HEK293 (cell line): ENCODE measurements at regions not wholly inside any gene's neighbourhood (a gene's known extent, or its start where the extent isn't known, plus 50 kb on each side); places are given as distances from the start of the nearest gene placed in this dataset.

Experiments used
- CTCF ChIA-PET: fragments of 350-600 bp; formaldehyde crosslinking; extraction: SDS; loops from one replicate; lab custom pipeline; 2021; ENCODE audit warnings: antibody characterized with exemption; lab: Yijun Ruan, JAX
- POLR2A ChIA-PET: fragments of 300-600 bp; formaldehyde crosslinking; extraction: SDS; loops from one replicate; lab custom pipeline; 2020; ENCODE audit warnings: antibody characterized with exemption, inconsistent platforms; lab: Yijun Ruan, JAX
- H3K27ac ChIP-seq: fragments of 200-500 bp; sonication (Bioruptor generic); 2 replicates; pipeline ENCODE4 v1.5.1; 2014; ENCODE audit warnings: low read depth, low read length, control low read depth, inconsistent platforms; ENCODE audit errors: extremely low read depth
- H3K36me3 ChIP-seq, 2 experiments: fragments of 200-500 bp in 1 of 2; sonication (Bioruptor generic) in 1 of 2; 1 replicate in 1 of 2; 2 replicates in 1 of 2; pipeline ENCODE4 v1.5.1; 2014 to 2017; ENCODE audit warnings: inconsistent platforms in 2 of 2, low read length in 2 of 2; ENCODE audit not compliant: control insufficient read depth in 2 of 2, insufficient read depth in 1 of 2
- H3K4me1 ChIP-seq: fragments of 200-500 bp; sonication (Bioruptor generic); 2 replicates; pipeline ENCODE4 v1.5.1; 2014; ENCODE audit warnings: mild to moderate bottlenecking, low read length, inconsistent platforms; ENCODE audit not compliant: control insufficient read depth, insufficient read depth
- H3K4me3 ChIP-seq: 2 replicates; pipeline ENCODE4 v1.5.1; 2011; ENCODE audit warnings: low read depth, mild to moderate bottlenecking, control low read depth, low read length, moderate library complexity
- H3K9me3 ChIP-seq: fragments of 200-500 bp; sonication (Bioruptor generic); 2 replicates; pipeline ENCODE4 v1.5.1; 2014; ENCODE audit warnings: low read depth, low read length, inconsistent platforms; ENCODE audit not compliant: control insufficient read depth, insufficient read depth
- CTCF ChIP-seq: fragments of 450-650 bp; formaldehyde crosslinking; IDR thresholded peaks from 2 replicates; pipeline ENCODE4 v1.5.1; 2016; ENCODE audit warnings: missing biosample characterization, missing genetic modification characterization
- GLI4 ChIP-seq: fragments of 450-650 bp; formaldehyde crosslinking; IDR thresholded peaks from 2 replicates; pipeline ENCODE4 v1.5.1; 2016; ENCODE audit warnings: missing biosample characterization, missing genetic modification characterization
- IKZF3 ChIP-seq: fragments of 450-650 bp; IDR thresholded peaks from 2 replicates; pipeline ENCODE4 v1.5.0; 2018; ENCODE audit warnings: missing biosample characterization, mild to moderate bottlenecking, missing genetic modification characterization, moderate library complexity
- KLF16 ChIP-seq: fragments of 450-650 bp; formaldehyde crosslinking; IDR thresholded peaks from 2 replicates; pipeline ENCODE4 v1.5.1; 2017; ENCODE audit warnings: missing biosample characterization, missing genetic modification characterization
- MEIS1 ChIP-seq: sonication (generic); formaldehyde crosslinking; IDR thresholded peaks from 2 replicates; pipeline ENCODE4 v1.8.1; 2022; ENCODE audit warnings: missing genetic modification reagents, mild to moderate bottlenecking, borderline replicate concordance
- YY2 ChIP-seq: fragments of 450-650 bp; formaldehyde crosslinking; IDR thresholded peaks from 2 replicates; pipeline ENCODE4 v1.5.1; 2016; ENCODE audit warnings: missing biosample characterization, missing genetic modification characterization
- ZBTB1 ChIP-seq: fragments of 450-650 bp; formaldehyde crosslinking; IDR thresholded peaks from 2 replicates; pipeline ENCODE4 v1.5.1; 2016; ENCODE audit warnings: missing biosample characterization, missing genetic modification characterization
- ZBTB20 ChIP-seq: fragments of 450-650 bp; formaldehyde crosslinking; IDR thresholded peaks from 2 replicates; pipeline ENCODE4 v1.5.1; 2016; ENCODE audit warnings: missing biosample characterization, missing genetic modification characterization
- ZBTB21 ChIP-seq: fragments of 450-650 bp; formaldehyde crosslinking; IDR thresholded peaks from 2 replicates; pipeline ENCODE4 v1.5.1; 2017; ENCODE audit warnings: missing biosample characterization, missing genetic modification characterization
- ZNF112 ChIP-seq: fragments of 450-650 bp; formaldehyde crosslinking; IDR thresholded peaks from 2 replicates; pipeline ENCODE4 v1.5.0; 2017; ENCODE audit warnings: missing biosample characterization, missing genetic modification characterization
- ZNF16 ChIP-seq: fragments of 450-650 bp; formaldehyde crosslinking; IDR thresholded peaks from 2 replicates; pipeline ENCODE4 v1.5.1; 2016; ENCODE audit warnings: low read depth, missing biosample characterization, missing genetic modification characterization
- ZNF239 ChIP-seq: fragments of 450-650 bp; formaldehyde crosslinking; IDR thresholded peaks from 2 replicates; pipeline ENCODE4 v1.5.1; 2016; ENCODE audit warnings: missing biosample characterization, missing genetic modification characterization
- ZNF324 ChIP-seq: fragments of 450-650 bp; formaldehyde crosslinking; IDR thresholded peaks from 2 replicates; pipeline ENCODE4 v1.5.1; 2016; ENCODE audit warnings: missing biosample characterization, missing genetic modification characterization
- ZNF37A ChIP-seq: fragments of 450-650 bp; IDR thresholded peaks from 2 replicates; pipeline ENCODE4 v1.5.1; 2018; ENCODE audit warnings: missing biosample characterization, missing genetic modification characterization
- ZNF426 ChIP-seq: fragments of 450-650 bp; formaldehyde crosslinking; IDR thresholded peaks from 2 replicates; pipeline ENCODE4 v1.5.1; 2017; ENCODE audit warnings: missing biosample characterization, missing genetic modification characterization, mild to moderate bottlenecking, inconsistent platforms, moderate library complexity
- ZNF501 ChIP-seq: fragments of 450-650 bp; formaldehyde crosslinking; IDR thresholded peaks from 2 replicates; pipeline ENCODE4 v1.5.1; 2016; ENCODE audit warnings: missing biosample characterization, missing genetic modification characterization
- ZNF544 ChIP-seq: fragments of 450-650 bp; formaldehyde crosslinking; IDR thresholded peaks from 2 replicates; pipeline ENCODE4 v1.5.0; 2017; ENCODE audit warnings: missing biosample characterization, missing genetic modification characterization
- ZNF623 ChIP-seq: fragments of 450-650 bp; formaldehyde crosslinking; IDR thresholded peaks from 2 replicates; pipeline ENCODE4 v1.5.1; 2016; ENCODE audit warnings: missing biosample characterization, missing genetic modification characterization
- ZNF707 ChIP-seq: fragments of 450-650 bp; formaldehyde crosslinking; IDR thresholded peaks from 2 replicates; pipeline ENCODE4 v1.5.1; 2016; ENCODE audit warnings: missing biosample characterization, missing genetic modification characterization
- ZNF768 ChIP-seq: fragments of 450-650 bp; formaldehyde crosslinking; IDR thresholded peaks from 2 replicates; pipeline ENCODE4 v1.5.1; 2018; ENCODE audit warnings: missing biosample characterization, mild to moderate bottlenecking, missing genetic modification characterization
- ZNF777 ChIP-seq: fragments of 450-650 bp; formaldehyde crosslinking; IDR thresholded peaks from 2 replicates; pipeline ENCODE4 v1.5.1; 2017; ENCODE audit warnings: missing biosample characterization, missing genetic modification characterization, borderline replicate concordance
- TF ChIP-seq, protein P1 (sequence below): fragments of 450-650 bp; formaldehyde crosslinking; IDR thresholded peaks from 2 replicates; pipeline ENCODE4 v1.5.1; 2016; ENCODE audit warnings: missing biosample characterization, missing genetic modification characterization
- TF ChIP-seq, protein P2 (sequence below): fragments of 450-650 bp; formaldehyde crosslinking; IDR thresholded peaks from 2 replicates; pipeline ENCODE4 v1.5.1; 2017; ENCODE audit warnings: missing biosample characterization, missing genetic modification characterization
- TF ChIP-seq, protein P3 (sequence below): fragments of 450-650 bp; formaldehyde crosslinking; IDR thresholded peaks from 2 replicates; pipeline ENCODE4 v1.5.1; 2016; ENCODE audit warnings: missing biosample characterization, missing genetic modification characterization
- TF ChIP-seq, protein P4 (sequence below): fragments of 450-650 bp; formaldehyde crosslinking; IDR thresholded peaks from 2 replicates; pipeline ENCODE4 v1.5.1; 2016; ENCODE audit warnings: missing biosample characterization, missing genetic modification characterization

DNA sequence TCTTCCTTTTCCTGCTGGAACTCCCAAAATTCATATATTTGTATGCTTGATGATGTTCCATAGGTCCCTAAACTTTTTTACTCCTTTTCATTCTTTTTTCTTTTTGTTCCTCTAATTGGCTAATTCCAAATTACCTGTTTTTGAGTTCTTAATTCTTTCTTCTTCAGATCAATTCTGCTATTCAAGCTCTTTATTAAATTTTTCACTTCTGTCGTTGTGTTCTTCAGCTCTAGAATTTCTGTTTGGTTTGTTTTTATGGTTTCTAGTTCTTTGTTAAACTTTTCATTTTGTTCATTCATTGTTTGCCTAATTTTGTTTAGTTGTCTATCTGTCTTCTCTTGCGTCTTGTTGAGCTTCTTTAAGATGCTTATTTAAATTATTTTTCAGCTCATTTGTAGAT, 154.8 kb downstream of the TPH2 start:
- no peak overlapping the region for H3K4me3 ChIP-seq
- ChIA-PET POLR2A (no interaction called here), CTCF (interaction anchor here (0.6 kb wide), 1 partner anchor 1335 kb away, joined by 4 read pairs; no protein-coding TSS in a partner anchor)
- H3K36me3 ChIP-seq = no peaks in the 10 kb centered on the region
- H3K27ac ChIP-seq = no peak overlapping the region
- TF ChIP-seq ZNF501 (tag by site-specific recombination) (no peak), GLI4 (tag by site-specific recombination) (no peak), ZNF426 (no peak), ZNF623 (tag by site-specific recombination) (no peak), ZNF777 (tag by site-specific recombination) (no peak), ZBTB1 (tag by site-specific recombination) (no peak), MEIS1 (CRISPR knock-in tag) (no peak), CTCF (tag by site-specific recombination) (no peak), ZNF707 (no peak), ZNF768 (tag by site-specific recombination) (no peak), ZNF112 (tag by site-specific recombination) (no peak), ZNF239 (tag by site-specific recombination) (no peak)
- TF ChIP-seq, protein P1, sequence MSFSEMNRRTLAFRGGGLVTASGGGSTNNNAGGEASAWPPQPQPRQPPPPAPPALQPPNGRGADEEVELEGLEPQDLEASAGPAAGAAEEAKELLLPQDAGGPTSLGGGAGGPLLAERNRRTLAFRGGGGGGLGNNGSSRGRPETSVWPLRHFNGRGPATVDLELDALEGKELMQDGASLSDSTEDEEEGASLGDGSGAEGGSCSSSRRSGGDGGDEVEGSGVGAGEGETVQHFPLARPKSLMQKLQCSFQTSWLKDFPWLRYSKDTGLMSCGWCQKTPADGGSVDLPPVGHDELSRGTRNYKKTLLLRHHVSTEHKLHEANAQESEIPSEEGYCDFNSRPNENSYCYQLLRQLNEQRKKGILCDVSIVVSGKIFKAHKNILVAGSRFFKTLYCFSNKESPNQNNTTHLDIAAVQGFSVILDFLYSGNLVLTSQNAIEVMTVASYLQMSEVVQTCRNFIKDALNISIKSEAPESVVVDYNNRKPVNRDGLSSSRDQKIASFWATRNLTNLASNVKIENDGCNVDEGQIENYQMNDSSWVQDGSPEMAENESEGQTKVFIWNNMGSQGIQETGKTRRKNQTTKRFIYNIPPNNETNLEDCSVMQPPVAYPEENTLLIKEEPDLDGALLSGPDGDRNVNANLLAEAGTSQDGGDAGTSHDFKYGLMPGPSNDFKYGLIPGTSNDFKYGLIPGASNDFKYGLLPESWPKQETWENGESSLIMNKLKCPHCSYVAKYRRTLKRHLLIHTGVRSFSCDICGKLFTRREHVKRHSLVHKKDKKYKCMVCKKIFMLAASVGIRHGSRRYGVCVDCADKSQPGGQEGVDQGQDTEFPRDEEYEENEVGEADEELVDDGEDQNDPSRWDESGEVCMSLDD = no peak
- H3K4me1 ChIP-seq = no peaks in the 10 kb centered on the region
- no peaks in the 10 kb centered on the region for H3K9me3 ChIP-seq

DNA sequence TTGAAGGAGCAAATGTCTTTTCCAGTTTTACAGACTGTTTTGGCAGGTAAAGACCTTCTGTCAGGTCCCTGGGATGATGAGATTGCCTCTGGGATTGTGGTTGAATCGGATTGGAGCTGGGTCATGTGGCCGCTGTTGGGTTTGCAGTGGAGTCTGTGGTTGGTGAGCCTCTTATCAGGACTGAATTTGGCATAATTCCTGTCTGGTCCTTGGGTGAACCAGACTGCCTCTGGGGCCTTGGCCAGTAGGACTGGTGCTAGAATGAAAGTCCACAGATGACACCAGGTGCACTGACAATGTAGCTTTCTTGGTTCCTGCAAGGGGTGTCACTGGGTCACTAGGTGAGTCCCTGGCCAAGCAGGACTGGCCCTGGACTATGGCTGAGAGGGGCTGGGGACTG, 155.3 kb downstream of the TPH2 start:
- POLR2A ChIA-PET = no interaction called here
- no peaks in the 10 kb centered on the region for H3K36me3 ChIP-seq
- H3K9me3 ChIP-seq = no peaks in the 10 kb centered on the region
- H3K4me3 ChIP-seq = no peak overlapping the region
- TF ChIP-seq ZNF544 (tag by site-specific recombination) = no peak
- TF ChIP-seq IKZF3 (tag by site-specific recombination) = no peak
- TF ChIP-seq, protein P2, sequence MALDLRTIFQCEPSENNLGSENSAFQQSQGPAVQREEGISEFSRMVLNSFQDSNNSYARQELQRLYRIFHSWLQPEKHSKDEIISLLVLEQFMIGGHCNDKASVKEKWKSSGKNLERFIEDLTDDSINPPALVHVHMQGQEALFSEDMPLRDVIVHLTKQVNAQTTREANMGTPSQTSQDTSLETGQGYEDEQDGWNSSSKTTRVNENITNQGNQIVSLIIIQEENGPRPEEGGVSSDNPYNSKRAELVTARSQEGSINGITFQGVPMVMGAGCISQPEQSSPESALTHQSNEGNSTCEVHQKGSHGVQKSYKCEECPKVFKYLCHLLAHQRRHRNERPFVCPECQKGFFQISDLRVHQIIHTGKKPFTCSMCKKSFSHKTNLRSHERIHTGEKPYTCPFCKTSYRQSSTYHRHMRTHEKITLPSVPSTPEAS (tag by site-specific recombination) = no peak
- TF ChIP-seq ZNF16 (tag by site-specific recombination) = no peak
- TF ChIP-seq ZNF324 (tag by site-specific recombination) = no peak
- no peaks in the 10 kb centered on the region for H3K4me1 ChIP-seq
- CTCF ChIA-PET = no interaction called here
- no peak overlapping the region for H3K27ac ChIP-seq

DNA sequence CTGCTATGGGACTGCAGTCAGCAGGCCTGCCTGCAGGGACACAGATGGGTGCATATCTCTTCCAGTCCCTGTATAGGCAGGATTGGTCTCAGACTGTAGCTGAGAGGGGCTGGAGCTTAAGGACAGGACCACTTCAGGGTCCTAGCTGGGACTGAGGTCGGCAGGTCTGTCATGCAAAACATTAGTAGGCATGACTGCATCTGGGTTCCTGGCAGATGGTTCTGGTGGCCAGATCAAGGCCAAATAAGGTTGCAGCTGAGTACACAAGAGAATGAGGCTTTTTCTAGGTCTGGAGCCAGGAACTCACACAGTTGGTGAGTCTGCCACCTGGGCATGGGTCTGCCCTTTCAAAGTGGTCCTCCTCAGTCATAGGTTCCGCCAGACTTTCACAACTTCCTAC, 155.8 kb downstream of the TPH2 start:
- CTCF ChIA-PET = interaction anchor here (0.5 kb wide), 1 partner anchor 62 kb away, joined by 4 read pairs; no protein-coding TSS in a partner anchor
- H3K27ac ChIP-seq = no peak overlapping the region
- POLR2A ChIA-PET = no interaction called here
- H3K4me1 ChIP-seq = no peaks in the 10 kb centered on the region
- H3K36me3 ChIP-seq = no peaks in the 10 kb centered on the region
- H3K4me3 ChIP-seq = no peak overlapping the region
- H3K9me3 ChIP-seq = no peaks in the 10 kb centered on the region
- TF ChIP-seq YY2 (tag by site-specific recombination) = no peak
- TF ChIP-seq ZNF37A (tag by site-specific recombination) = no peak
- TF ChIP-seq, protein P3, sequence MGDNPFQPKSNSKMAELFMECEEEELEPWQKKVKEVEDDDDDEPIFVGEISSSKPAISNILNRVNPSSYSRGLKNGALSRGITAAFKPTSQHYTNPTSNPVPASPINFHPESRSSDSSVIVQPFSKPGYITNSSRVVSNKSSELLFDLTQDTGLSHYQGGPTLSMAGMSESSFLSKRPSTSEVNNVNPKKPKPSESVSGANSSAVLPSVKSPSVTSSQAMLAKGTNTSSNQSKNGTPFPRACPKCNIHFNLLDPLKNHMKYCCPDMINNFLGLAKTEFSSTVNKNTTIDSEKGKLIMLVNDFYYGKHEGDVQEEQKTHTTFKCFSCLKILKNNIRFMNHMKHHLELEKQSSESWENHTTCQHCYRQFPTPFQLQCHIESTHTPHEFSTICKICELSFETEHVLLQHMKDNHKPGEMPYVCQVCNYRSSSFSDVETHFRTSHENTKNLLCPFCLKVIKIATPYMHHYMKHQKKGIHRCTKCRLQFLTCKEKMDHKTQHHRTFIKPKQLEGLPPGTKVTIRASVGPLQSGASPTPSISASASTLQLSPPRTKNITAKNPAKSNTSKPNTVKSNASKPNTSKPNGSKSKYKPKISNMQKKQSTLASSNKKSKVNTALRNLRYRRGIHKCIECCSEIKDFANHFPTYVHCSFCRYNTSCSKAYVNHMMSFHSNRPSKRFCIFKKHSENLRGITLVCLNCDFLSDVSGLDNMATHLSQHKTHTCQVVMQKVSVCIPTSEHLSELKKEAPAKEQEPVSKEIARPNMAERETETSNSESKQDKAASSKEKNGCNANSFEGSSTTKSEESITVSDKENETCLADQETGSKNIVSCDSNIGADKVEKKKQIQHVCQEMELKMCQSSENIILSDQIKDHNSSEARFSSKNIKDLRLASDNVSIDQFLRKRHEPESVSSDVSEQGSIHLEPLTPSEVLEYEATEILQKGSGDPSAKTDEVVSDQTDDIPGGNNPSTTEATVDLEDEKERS (tag by site-specific recombination) = no peak
- no peak for TF ChIP-seq ZBTB20
- no peak for TF ChIP-seq ZBTB21 (tag by site-specific recombination)
- TF ChIP-seq, protein P4, sequence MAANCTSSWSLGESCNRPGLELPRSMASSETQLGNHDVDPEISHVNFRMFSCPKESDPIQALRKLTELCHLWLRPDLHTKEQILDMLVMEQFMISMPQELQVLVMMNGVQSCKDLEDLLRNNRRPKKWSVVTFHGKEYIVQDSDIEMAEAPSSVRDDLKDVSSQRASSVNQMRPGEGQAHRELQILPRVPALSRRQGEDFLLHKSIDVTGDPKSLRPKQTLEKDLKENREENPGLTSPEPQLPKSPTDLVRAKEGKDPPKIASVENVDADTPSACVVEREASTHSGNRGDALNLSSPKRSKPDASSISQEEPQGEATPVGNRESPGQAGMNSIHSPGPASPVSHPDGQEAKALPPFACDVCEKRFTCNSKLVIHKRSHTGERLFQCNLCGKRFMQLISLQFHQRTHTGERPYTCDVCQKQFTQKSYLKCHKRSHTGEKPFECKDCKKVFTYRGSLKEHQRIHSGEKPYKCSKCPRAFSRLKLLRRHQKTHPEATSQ (tag by site-specific recombination) = no peak
- TF ChIP-seq KLF16 (tag by site-specific recombination) = no peak
